GM12878 (cell line): ENCODE measurements at regions not wholly inside any gene's neighbourhood (a gene's known extent, or its start where the extent isn't known, plus 50 kb on each side); places are given as distances from the start of the nearest gene placed in this dataset.

Experiments
- ATAC-seq: fragments of 200-7000 bp; cut with Tn5 transposase; 3 replicates; pipeline ENCODE4 v1.9.1; 2020; ENCODE audit warnings: mild to moderate bottlenecking, moderate library complexity
- BruUV-seq: library from RNA; stranded (reverse); fragments of 400-500 nt; replicated peaks from 2 replicates; lab custom pipeline; 2021; lab: Mats Ljungman, UMichigan
- CTCF ChIA-PET: fragments of 300-600 bp; sonication (Branson Sonifier 250); formaldehyde crosslinking; extraction: SDS; loops from one replicate; lab custom pipeline; 2021; ENCODE audit warnings: inconsistent platforms; lab: Yijun Ruan, JAX
- POLR2A ChIA-PET: fragments of 350-600 bp; formaldehyde crosslinking; extraction: SDS; loops from one replicate; lab custom pipeline; 2021; ENCODE audit warnings: inconsistent platforms; lab: Charles Lee
- RAD21 ChIA-PET: fragments of 300-600 bp; sonication (Branson Sonifier 250); formaldehyde crosslinking; loops from one replicate; lab custom pipeline; 2023; ENCODE audit warnings: antibody characterized with exemption; ENCODE audit not compliant: unreplicated experiment; lab: Charles Lee
- SMC1A ChIA-PET: fragments of 300-600 bp; sonication (Branson Sonifier 250); formaldehyde crosslinking; loops from one replicate; lab custom pipeline; 2023; ENCODE audit not compliant: unreplicated experiment, uncharacterized antibody; lab: Charles Lee
- DNase-seq: peaks from one replicate; pipeline ENCODE4 v3.0.0-alpha.2; 2011; ENCODE audit warnings: low read depth, low spot score
- FAIRE-seq: peaks from 3 replicates; lab custom pipeline; 2011; peaks lifted over from hg19 to GRCh38; lab: Jason Lieb, UNC
- H2AFZ ChIP-seq: 2 replicates; pipeline ENCODE4 v1.6.0; 2011; ENCODE audit warnings: low read depth, low read length, control low read depth; ENCODE audit not compliant: control insufficient read depth
- H3K27ac ChIP-seq: 2 replicates; pipeline ENCODE4 v1.5.1; 2011; ENCODE audit warnings: control low read depth; ENCODE audit not compliant: control insufficient read depth, insufficient read depth
- H3K27me3 ChIP-seq, 2 experiments: replicated peaks in 1 of 2; 2 replicates each; pipeline versions ENCODE4 v1.6.0 to v1.6.1; 2011; ENCODE audit warnings: low read length in 1 of 2; ENCODE audit not compliant: control insufficient read depth in 2 of 2, insufficient read depth in 2 of 2
- H3K36me3 ChIP-seq, 2 experiments: 2 replicates each; pipeline ENCODE4 v1.5.1; 2011; ENCODE audit warnings: low read length in 1 of 2; ENCODE audit not compliant: control insufficient read depth in 2 of 2, insufficient read depth in 2 of 2
- H3K4me1 ChIP-seq: 2 replicates; pipeline ENCODE4 v1.6.1; 2011; ENCODE audit warnings: mild to moderate bottlenecking, low read length, moderate library complexity, mixed read lengths; ENCODE audit not compliant: control insufficient read depth, insufficient read depth
- H3K4me2 ChIP-seq: 2 replicates; pipeline ENCODE4 v1.6.0; 2011; ENCODE audit warnings: control low read depth; ENCODE audit not compliant: control insufficient read depth, insufficient read depth
- H3K4me3 ChIP-seq: fragments of 200-600 bp; sonication (generic); 2 replicates; pipeline ENCODE4 v1.5.1; 2016
- H3K79me2 ChIP-seq: 2 replicates; pipeline ENCODE4 v1.6.0; 2011; ENCODE audit warnings: low read length; ENCODE audit not compliant: control insufficient read depth, insufficient read depth
- H3K9ac ChIP-seq: 2 replicates; pipeline ENCODE4 v1.8.0; 2011; ENCODE audit warnings: low read length, control low read depth, mixed read lengths; ENCODE audit not compliant: control insufficient read depth, insufficient read depth
- H3K9me3 ChIP-seq: replicated peaks from 3 replicates; pipeline ENCODE4 v1.5.1; 2011; ENCODE audit warnings: mild to moderate bottlenecking, low read length; ENCODE audit not compliant: control insufficient read depth, insufficient read depth
- H4K20me1 ChIP-seq: 2 replicates; pipeline ENCODE4 v1.6.0; 2011; ENCODE audit not compliant: control insufficient read depth, insufficient read depth
- ASH2L ChIP-seq: fragments of 300-600, 200-600 bp; sonication (generic); IDR thresholded peaks from 2 replicates; pipeline ENCODE4 v1.6.1; 2017; ENCODE audit warnings: low read depth, mild to moderate bottlenecking, borderline replicate concordance
- BCL3 ChIP-seq: IDR thresholded peaks from 2 replicates; pipeline ENCODE4 v1.6.1; 2011; ENCODE audit warnings: borderline replicate concordance, low read depth, mild to moderate bottlenecking, moderate library complexity, low read length; ENCODE audit not compliant: insufficient read depth, poor library complexity, severe bottlenecking
- CREB1 ChIP-seq: IDR thresholded peaks from 2 replicates; pipeline ENCODE4 v1.6.1; 2012; ENCODE audit warnings: low read depth, mild to moderate bottlenecking, inconsistent platforms
- CUX1 ChIP-seq: IDR thresholded peaks from 2 replicates; pipeline ENCODE4 v1.6.1; 2012; ENCODE audit warnings: improper control_type of control experiment, low read depth, low read length; ENCODE audit not compliant: insufficient replicate concordance
- E2F4 ChIP-seq: IDR thresholded peaks from 2 replicates; pipeline ENCODE4 v1.6.1; 2012; ENCODE audit warnings: low read depth, low read length, improper control_type of control experiment
- IRF5 ChIP-seq: fragments of 450-650 bp; IDR thresholded peaks from 2 replicates; pipeline ENCODE4 v1.6.1; 2017; ENCODE audit warnings: borderline replicate concordance
- NR2F1 ChIP-seq: fragments of 450-650 bp; conservative IDR thresholded peaks from 2 replicates; pipeline ENCODE4 v1.6.1; 2017; ENCODE audit warnings: mild to moderate bottlenecking
- POLR2AphosphoS5 ChIP-seq: IDR thresholded peaks from 2 replicates; pipeline ENCODE4 v1.6.1; 2011; ENCODE audit warnings: mild to moderate bottlenecking, low read length, inconsistent platforms
- POU2F2 ChIP-seq: IDR thresholded peaks from 3 replicates; pipeline ENCODE4 v1.6.1; 2011; ENCODE audit warnings: low read depth, mild to moderate bottlenecking, low read length, borderline replicate concordance
- RB1 ChIP-seq: fragments of 450-650 bp; formaldehyde crosslinking; IDR thresholded peaks from 2 replicates; pipeline ENCODE4 v1.6.1; 2017; ENCODE audit warnings: mild to moderate bottlenecking, borderline replicate concordance
- USF1 ChIP-seq: IDR thresholded peaks from 2 replicates; pipeline ENCODE4 v1.6.1; 2011; ENCODE audit warnings: borderline replicate concordance, low read depth, mild to moderate bottlenecking, moderate library complexity, mixed read lengths, low read length; ENCODE audit not compliant: insufficient read depth; ENCODE audit errors: extremely low read length
- YY1 ChIP-seq: IDR thresholded peaks from 2 replicates; pipeline ENCODE4 v1.6.1; 2011; ENCODE audit warnings: low read depth, mild to moderate bottlenecking, low read length
- ZBED1 ChIP-seq: IDR thresholded peaks from 2 replicates; pipeline ENCODE4 v1.6.1; 2016; ENCODE audit warnings: borderline replicate concordance
- ZNF622 ChIP-seq: fragments of 450-650 bp; IDR thresholded peaks from 2 replicates; pipeline ENCODE4 v1.6.1; 2017; ENCODE audit warnings: mild to moderate bottlenecking, inconsistent platforms
- WGBS: methylation state at CpG from one replicate; pipeline ENCODE4 v1.1.6; 2016; ENCODE audit warnings: low lambda C conversion rate; ENCODE audit not compliant: insufficient replicate concordance, insufficient coverage; ENCODE audit errors: missing lambda C conversion rate; 5-methylcytosine and 5-hydroxymethylcytosine counted together
- in situ Hi-C: fragments of 300-500 bp; cut with MboI; formaldehyde crosslinking; loops from 9 replicates; pipeline ENCODE4 v1.14.3; 2018; ENCODE audit warnings: mixed read lengths
- intact Hi-C: fragments of 100-400 bp; cut with micrococcal nuclease; formaldehyde crosslinking; loops from one replicate; pipeline ENCODE4 v1.14.2; 2022; ENCODE audit not compliant: unreplicated experiment

- intact Hi-C loops (no loop called here), in situ Hi-C loops (no loop called here)
- 5% methylated on average over 2 of the region's 2 CpGs for WGBS
- H2AFZ ChIP-seq, result no peak overlapping the region
- H4K20me1 ChIP-seq, result no peaks in the 10 kb centered on the region
- no peaks in the 10 kb centered on the region for H3K27me3 ChIP-seq
- POLR2A ChIA-PET, result interaction anchor here (0.6 kb wide), 1 partner anchor 98 kb away, joined by 6 read pairs; no protein-coding TSS in a partner anchor
- SMC1A ChIA-PET, result no interaction called here
- no peak for ATAC-seq
- H3K27ac ChIP-seq, result no peak overlapping the region
- RAD21 ChIA-PET, result no interaction called here
- no peak for FAIRE-seq
- H3K4me2 ChIP-seq, result no peak overlapping the region
- H3K4me1 ChIP-seq, result no peaks in the 10 kb centered on the region
- H3K9me3 ChIP-seq, result no peaks in the 10 kb centered on the region
- CTCF ChIA-PET, result no interaction called here
- H3K79me2 ChIP-seq, result no peaks in the 10 kb centered on the region
- H3K36me3 ChIP-seq, result no peaks in the 10 kb centered on the region
- no peak for TF ChIP-seq USF1
- no peak for TF ChIP-seq RB1
- TF ChIP-seq POLR2AphosphoS5, result no peak
- no peak for TF ChIP-seq IRF5
- TF ChIP-seq ZBED1, result no peak
- no peak for TF ChIP-seq YY1
- TF ChIP-seq E2F4, result no peak
- no peak for TF ChIP-seq NR2F1
- TF ChIP-seq ASH2L, result no peak
- TF ChIP-seq CREB1, result no peak
- TF ChIP-seq POU2F2, result no peak
- TF ChIP-seq CUX1, result no peak
- TF ChIP-seq BCL3, result no peak
- no peak for TF ChIP-seq ZNF622
- DNase-seq, result no peak
- no TSS peak for BruUV-seq
- no peak overlapping the region for H3K4me3 ChIP-seq
- no peak overlapping the region for H3K9ac ChIP-seq
Observed at GRCh38 chr4:23958749-23959148, 68.9 kb upstream of the PPARGC1A start.
